IPS DF 4.7 (cell line): ENCODE measurements at regions not wholly inside any gene's neighbourhood (a gene's known extent, or its start where the extent isn't known, plus 50 kb on each side); places are given as distances from the start of the nearest gene placed in this dataset.
A peak's percentile ranks its signal among the peaks of the same experiment; 100 is the strongest.

Experiments
- DNase-seq: peaks from one replicate; pipeline ENCODE4 v3.0.0-alpha.2; 2013; ENCODE audit warnings: low spot score; ENCODE audit errors: extremely low read depth

GRCh38 chr1:87220993-87221392, 107.7 kb upstream of the LMO4 start:
- no peak for DNase-seq

GRCh38 chr1:87224201-87224600, 104.5 kb upstream of the LMO4 start:
- DNase-seq: no peak

- no peak for DNase-seq
These were observed 103.5 kb upstream of the LMO4 start for GRCh38 chr1:87225171-87225570.

- peak; percentile 36 for DNase-seq
These were observed 102.3 kb upstream of the LMO4 start for GRCh38 chr1:87226341-87226760.

DNA sequence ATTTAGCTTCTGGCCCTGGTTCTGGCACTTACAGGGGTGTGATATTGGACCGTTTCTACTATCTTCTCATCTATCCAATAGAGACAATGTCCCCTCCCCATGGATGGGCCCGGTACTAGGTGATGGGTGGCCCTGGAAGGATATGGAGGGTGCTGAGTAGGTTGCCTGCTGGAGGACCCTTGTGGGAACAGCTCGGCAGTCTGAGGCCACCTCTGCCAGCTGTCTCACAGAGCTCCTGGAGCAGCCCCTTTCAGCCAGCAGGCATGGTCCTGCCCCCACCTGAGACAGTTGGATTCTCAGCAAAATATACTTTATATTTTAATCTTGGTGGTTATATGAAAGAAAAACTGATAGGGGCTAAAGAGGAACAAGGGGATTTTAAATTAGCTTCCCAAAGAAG, 101.0 kb upstream of the LMO4 start:
- DNase-seq: no peak

- no peak for DNase-seq
These were observed 98.2 kb upstream of the LMO4 start for GRCh38 chr1:87230501-87230900.

GRCh38 chr1:87231703-87232367, 96.8 kb upstream of the LMO4 start:
- no peak for DNase-seq

- DNase-seq: no peak
These were observed 92.1 kb upstream of the LMO4 start for GRCh38 chr1:87236585-87236984.

- no peak for DNase-seq
These were observed 88.6 kb upstream of the LMO4 start for GRCh38 chr1:87239997-87240605.

- DNase-seq: no peak
These were observed 87.9 kb upstream of the LMO4 start for GRCh38 chr1:87240661-87241285.

DNA sequence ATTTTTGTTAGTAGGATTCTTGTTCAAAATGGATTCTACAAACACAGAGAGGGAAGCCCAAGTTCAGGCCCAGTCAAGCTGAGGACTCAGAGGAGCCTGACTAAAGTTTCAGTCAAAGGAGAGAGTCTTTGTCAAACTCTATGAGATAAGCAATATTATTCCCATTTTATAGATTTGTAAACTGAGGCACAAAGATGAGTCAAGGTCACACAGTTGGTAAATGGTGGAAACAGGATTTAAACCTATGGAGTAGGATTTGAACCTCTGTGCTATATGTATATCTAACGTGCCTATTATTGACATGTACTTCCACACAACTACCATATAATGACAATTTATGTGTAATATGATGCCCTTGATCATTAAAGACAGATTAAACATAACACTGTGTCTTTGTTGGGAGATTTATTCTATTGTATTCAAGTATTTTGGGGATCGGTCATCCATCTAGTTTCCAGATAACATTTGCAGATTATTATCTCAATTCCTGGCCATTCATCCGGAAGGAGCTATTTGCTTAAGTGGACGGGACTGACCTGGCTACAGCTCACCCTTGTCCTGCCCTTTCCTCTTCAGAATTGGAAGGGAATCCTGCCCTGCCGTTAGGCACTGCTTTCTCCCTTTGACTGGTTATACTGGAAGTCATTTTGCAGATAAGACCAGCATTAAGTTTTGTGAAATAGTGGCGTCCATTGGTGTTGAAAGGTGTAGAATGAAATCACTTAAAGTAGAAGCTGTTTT, 86.1 kb upstream of the LMO4 start:
- no peak for DNase-seq

DNA sequence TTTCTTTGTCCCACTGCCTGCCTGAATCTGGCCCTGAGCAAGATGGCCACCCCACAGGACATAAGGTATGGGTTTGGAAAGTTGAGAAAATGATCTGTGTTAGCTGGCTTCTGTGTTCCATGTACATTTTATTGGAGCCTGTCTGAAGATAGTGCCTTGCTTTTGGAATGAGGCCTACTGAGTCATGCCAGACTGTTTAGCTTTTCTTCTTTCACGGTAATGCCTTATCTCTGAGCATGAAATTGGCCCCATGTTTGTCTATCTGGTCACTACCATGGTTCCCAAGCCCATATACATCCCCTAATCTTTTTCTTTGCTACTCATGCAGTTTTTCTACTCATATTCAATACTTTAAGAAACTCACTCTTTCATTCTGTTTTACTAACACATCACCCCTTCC, 85.1 kb upstream of the LMO4 start:
- DNase-seq: no peak

DNA sequence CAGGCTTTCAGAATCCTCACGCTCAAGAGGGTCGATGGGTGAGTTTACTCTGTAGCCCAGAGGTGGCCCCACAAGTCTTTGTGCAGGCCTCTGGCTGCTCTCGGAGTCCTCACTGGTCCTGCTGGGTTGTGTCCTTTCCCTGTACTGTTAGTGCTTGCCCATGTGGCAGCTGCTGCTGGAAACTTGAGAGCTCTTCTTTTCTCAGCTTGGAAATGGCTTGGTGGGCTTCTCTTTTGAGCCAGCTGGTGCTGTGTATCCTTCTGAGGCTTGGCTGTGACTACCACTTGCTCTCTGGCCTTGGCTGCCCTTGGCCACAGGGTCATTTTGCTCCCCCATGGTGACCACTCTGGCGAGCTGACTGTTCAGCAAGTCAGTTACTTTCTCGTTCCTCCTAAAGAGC, 82.2 kb upstream of the LMO4 start:
- DNase-seq: no peak

DNA sequence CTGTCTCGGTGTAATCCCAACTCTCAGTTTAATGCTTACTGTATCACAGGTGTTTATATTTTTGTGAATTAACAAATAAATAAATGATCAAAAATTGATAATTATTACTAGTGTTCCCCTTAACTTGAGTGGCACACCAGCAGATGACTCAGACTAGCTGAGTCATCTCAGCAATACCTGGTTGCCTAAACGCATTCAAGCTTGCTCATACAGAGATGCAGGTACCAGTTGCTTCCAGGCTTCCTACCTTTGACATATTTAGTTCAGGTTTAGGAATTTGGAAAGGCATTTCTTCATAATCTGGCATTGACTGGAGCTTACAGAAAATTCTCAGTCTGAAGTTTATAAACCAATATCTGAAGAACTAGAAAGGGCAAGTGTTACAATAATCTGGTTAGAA, 78.9 kb upstream of the LMO4 start:
- DNase-seq: no peak

DNA sequence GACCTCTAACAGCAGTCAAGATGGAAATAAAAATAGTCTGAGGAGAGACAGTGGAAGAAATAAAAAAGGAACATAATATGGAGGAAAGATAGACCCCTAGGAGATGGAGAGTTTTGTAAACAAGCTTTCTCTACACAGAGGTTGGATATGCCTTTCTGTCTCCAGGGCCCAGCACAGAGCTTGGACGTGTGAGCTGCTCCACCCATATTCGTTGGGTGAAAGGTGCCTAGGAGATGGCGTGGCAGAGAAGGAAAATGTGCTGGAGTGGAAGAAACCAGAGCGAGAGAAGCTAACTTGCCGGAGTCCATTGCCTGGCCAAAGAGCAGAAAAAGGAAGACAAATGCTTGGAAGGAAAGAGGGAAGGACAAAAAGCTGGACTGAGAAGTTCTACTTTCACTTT, 78.3 kb upstream of the LMO4 start:
- DNase-seq: no peak

DNA sequence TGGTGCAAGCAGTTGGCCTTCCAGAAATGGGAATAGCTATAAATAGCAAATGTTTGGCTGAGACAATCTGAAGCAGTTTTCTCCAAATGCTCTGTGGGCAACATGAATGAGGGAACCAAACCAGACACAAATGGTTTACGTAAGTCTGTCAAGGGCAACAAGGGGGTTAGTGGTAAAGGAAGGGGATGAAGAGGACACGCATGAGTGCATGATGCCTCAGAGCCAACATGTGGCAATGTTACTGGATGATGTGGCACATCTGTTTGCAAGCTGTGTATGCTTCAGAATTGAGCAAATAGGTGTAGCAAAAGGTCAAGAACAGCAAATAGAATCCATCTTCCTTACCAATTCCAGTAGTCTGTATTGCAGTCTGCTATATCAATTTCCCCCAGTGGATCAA, 76.3 kb upstream of the LMO4 start:
- no peak for DNase-seq

DNA sequence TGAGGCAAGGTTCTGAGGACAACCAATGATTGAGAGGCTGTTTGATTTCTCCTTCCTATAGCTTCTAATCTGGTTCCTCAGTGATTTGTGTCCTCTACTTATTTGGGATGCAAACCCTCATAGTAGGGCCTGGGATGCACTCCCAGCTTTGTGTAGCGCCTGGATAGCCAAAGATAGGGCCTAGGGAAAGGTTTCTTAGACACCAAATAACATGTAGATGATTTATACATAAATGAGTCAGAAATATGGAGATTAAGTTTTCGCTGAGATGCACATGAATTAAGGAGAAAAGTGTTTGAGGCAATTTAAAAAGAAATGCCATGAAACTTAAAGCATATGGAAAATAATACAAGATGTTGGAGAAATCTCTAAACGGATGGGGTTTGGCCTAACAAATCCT, 66.0 kb upstream of the LMO4 start:
- no peak for DNase-seq

DNA sequence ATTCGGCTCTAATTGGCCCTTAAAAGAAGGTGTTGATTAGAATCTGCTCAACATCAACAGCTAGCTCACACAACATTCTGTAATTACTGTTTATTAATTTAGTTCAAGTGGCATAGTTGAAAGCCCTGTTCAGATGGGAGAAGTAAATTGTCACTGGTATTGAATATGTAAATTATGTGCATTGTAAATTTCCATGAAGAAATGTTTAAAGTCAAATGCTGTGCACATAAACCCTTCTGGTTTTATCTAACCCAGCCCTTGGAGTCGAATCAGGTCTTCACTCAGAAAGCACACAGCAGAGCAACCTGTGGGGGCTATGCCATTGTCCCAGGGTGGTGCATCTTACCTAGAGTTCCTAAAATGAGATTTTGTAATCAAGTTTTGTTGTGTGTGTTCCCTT, 65.4 kb upstream of the LMO4 start:
- no peak for DNase-seq

DNA sequence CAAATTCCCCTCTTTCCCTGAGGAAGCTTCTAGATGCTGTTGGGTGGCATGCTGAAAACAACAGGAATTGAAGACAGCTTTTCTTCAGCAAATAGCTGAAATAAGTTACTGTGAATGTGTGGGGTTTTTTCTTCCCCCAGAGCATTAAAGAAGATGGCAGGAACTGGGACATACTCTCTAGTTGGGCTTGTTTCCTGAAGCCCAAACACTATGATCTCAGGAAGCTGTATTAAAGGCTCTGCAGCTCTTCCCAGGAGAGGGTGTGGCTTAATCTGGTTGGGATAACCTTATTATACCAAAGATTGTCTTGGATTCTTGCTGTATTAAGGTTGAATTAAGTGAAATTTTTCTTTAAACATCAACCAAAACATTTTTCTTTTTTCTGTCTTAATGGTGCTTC, 64.9 kb upstream of the LMO4 start:
- DNase-seq: no peak

- no peak for DNase-seq
These were observed 63.7 kb upstream of the LMO4 start for GRCh38 chr1:87264976-87265375.

DNA sequence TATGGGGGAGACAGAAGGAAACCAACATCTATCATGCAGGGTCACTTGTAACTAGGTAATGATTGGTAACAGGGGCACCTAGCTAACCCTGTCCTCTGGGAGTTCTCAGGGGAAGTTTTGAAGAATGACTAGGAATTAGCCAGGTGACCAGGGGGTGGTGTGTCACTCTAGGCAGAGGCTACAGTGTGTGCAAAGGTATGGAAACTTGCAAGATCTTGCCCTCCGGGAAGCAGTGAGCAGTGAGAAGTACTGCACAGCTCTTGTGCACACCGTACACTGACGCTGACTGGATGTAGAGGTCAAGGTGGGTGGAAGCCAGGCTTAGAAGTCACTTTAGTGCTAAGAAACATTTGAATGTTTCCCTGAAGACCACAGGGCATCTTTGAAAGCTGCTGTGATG, 62.9 kb upstream of the LMO4 start:
- no peak for DNase-seq

- DNase-seq: no peak
These were observed 60.6 kb upstream of the LMO4 start for GRCh38 chr1:87268111-87268510.
